G401.6 (cell line): ENCODE measurements at regions not wholly inside any gene's neighbourhood (a gene's known extent, or its start where the extent isn't known, plus 50 kb on each side); places are given as distances from the start of the nearest gene placed in this dataset.
A peak's percentile ranks its signal among the peaks of the same experiment; 100 is the strongest.
"Not testable (repeated sequence)": the region's sequence is repeated elsewhere in the genome, so short reads cannot be mapped to it uniquely, and the experiment has no call there.

Experiments
- FAIRE-seq: peaks from 2 replicates; lab custom pipeline; 2012; peaks lifted over from hg19 to GRCh38; lab: Jason Lieb, UNC

- FAIRE-seq = no peak
These were observed 647.8 kb upstream of the ACO1 start for GRCh38 chr9:31736581-31737179.

GRCh38 chr9:31740705-31741104 lies 643.7 kb upstream of the ACO1 start:
- FAIRE-seq = no peak

GRCh38 chr9:31744589-31744988 lies 639.9 kb upstream of the ACO1 start:
- FAIRE-seq = no peak

GRCh38 chr9:31745468-31745867 lies 639.0 kb upstream of the ACO1 start:
- no peak for FAIRE-seq

GRCh38 chr9:31745886-31746285 lies 638.6 kb upstream of the ACO1 start:
- no peak for FAIRE-seq

GRCh38 chr9:31753756-31754155 lies 630.7 kb upstream of the ACO1 start:
- FAIRE-seq = no peak

- no peak for FAIRE-seq
These were observed 624.7 kb upstream of the ACO1 start for GRCh38 chr9:31759703-31760102.

- FAIRE-seq = not testable (repeated sequence)
These were observed 610.4 kb upstream of the ACO1 start for GRCh38 chr9:31774021-31774420.

GRCh38 chr9:31774571-31774970 lies 609.9 kb upstream of the ACO1 start:
- FAIRE-seq = no peak

GRCh38 chr9:31776471-31776870 lies 608.0 kb upstream of the ACO1 start:
- no peak for FAIRE-seq

- no peak for FAIRE-seq
These were observed 601.0 kb upstream of the ACO1 start for GRCh38 chr9:31783491-31783890.

GRCh38 chr9:31790720-31791119 lies 593.7 kb upstream of the ACO1 start:
- FAIRE-seq = no peak

GRCh38 chr9:31799953-31800609 lies 584.4 kb upstream of the ACO1 start:
- FAIRE-seq = peak; percentile 27

- FAIRE-seq = no peak
These were observed 576.7 kb upstream of the ACO1 start for GRCh38 chr9:31807574-31808256.

GRCh38 chr9:31808766-31809165 lies 575.7 kb upstream of the ACO1 start:
- FAIRE-seq = no peak

GRCh38 chr9:31820426-31820825 lies 564.0 kb upstream of the ACO1 start:
- FAIRE-seq = no peak

- no peak for FAIRE-seq
These were observed 562.9 kb upstream of the ACO1 start for GRCh38 chr9:31821583-31821982.

GRCh38 chr9:31823365-31823764 lies 561.1 kb upstream of the ACO1 start:
- no peak for FAIRE-seq

GRCh38 chr9:31824860-31825259 lies 559.6 kb upstream of the ACO1 start:
- FAIRE-seq = no peak

- no peak for FAIRE-seq
These were observed 547.2 kb upstream of the ACO1 start for GRCh38 chr9:31837211-31837610.

- FAIRE-seq = no peak
These were observed 545.2 kb upstream of the ACO1 start for GRCh38 chr9:31839273-31839672.

GRCh38 chr9:31840702-31841101 lies 543.7 kb upstream of the ACO1 start:
- FAIRE-seq = no peak

- no peak for FAIRE-seq
These were observed 536.5 kb upstream of the ACO1 start for GRCh38 chr9:31847963-31848362.
